GM21381 (cell line): ENCODE measurements at regions not wholly inside any gene's neighbourhood (a gene's known extent, or its start where the extent isn't known, plus 50 kb on each side); places are given as distances from the start of the nearest gene placed in this dataset.

Experiments used
- ATAC-seq: cut with Tn5 transposase; IDR thresholded peaks from one replicate; pipeline ENCODE4 v1.9.1; 2021; ENCODE audit warnings: mild to moderate bottlenecking, moderate library complexity; ENCODE audit not compliant: unreplicated experiment

- ATAC-seq = no peak
Observed at GRCh38 chr13:88541994-88542393, 870.8 kb downstream of the SLITRK5 start.

DNA sequence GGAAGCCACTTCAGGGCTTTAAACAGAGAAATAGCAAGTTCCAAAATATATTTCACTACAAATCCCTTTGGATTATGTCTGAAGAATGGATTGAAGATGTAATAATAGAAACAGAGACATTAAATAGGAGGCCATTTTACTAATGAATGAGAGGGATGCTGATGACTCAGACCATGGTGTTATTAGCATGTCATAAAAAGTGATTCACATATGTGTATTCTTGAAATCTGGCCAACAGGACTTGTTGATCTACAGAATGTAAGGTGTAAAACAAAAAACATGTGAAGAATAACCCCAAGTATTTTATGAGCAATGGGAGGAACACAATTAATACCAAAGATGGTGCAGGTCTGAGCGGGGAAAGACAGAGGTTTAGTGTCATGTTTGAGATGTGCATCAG is 873.7 kb downstream of the SLITRK5 start:
- no peak for ATAC-seq

- ATAC-seq = no peak
Observed at GRCh38 chr13:88552966-88553365, 881.8 kb downstream of the SLITRK5 start.

DNA sequence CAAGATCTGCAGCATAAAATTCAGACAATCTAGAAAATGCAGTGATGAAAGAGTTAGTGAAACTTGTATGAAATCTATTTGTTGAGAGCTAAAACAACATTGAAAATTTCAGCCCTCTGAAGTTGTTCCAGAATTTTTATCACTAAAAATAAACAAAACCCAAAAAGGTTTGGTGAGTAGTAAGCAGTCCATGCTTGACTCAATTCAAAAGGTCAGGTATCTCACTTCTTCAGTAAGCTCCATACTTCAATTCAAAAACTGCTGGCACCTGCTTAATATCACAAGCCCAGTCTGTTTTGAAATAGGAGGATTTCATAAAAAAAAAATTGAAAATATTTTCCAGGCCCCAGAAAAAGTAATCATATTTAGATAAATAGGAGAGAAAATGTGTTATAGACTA is 894.4 kb downstream of the SLITRK5 start:
- ATAC-seq = no peak

DNA sequence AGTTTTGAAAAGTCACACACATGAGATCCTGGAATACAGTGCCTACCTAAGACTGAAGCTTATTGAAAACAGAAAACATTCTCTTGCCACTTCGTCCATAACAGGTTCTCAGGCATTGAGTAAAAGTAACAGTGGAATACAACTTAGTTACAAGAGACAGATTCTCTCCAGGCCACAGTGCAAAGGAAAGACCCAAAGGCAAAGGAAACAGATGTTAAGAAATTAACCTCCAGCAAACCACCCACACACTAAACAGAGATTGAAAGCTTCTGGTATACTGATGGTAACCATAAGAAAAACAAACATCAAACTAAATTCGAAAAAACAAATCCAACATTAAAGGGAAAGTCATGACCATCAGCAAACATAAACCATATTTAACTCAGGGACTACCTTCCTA is 914.7 kb downstream of the SLITRK5 start:
- no peak for ATAC-seq

- no peak for ATAC-seq
Observed at GRCh38 chr13:88586263-88586662, 915.1 kb downstream of the SLITRK5 start.

GRCh38 chr13:88590574-88590973 is 919.4 kb downstream of the SLITRK5 start:
- no peak for ATAC-seq

GRCh38 chr13:88592105-88592504 is 920.9 kb downstream of the SLITRK5 start:
- ATAC-seq = no peak

- no peak for ATAC-seq
Observed at GRCh38 chr13:88601949-88602348, 930.8 kb downstream of the SLITRK5 start.

- no peak for ATAC-seq
Observed at GRCh38 chr13:88602786-88603777, 931.9 kb downstream of the SLITRK5 start.

GRCh38 chr13:88617176-88617575 is 946.0 kb downstream of the SLITRK5 start:
- no peak for ATAC-seq

DNA sequence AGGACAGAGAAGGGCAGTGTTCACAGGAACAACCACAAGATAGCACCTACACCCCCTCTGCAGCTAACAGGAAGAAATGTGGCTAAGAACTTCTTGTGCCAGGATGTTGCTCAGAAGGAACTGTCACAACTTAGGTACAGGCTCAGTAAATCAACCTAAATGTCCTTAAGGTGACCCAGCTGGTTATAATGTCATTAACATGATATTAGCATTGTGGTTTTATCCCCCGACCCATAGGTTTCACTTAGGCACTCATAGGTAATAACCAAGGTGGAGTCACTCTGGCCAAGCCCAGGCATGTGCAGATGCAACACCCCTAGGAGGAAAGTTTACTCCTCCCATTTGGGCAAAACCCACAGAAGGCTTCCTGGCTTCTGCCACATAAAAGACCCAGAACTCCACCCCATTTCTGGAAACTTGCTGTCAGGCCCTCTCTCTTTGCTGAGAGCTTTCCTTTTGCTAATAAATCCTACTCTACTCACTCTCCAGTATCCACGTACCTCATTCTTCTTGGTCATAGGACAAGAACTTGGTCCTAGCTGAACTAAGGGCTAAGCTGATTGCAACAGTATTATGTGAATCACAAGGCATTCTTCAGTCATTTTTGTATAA is 951.3 kb downstream of the SLITRK5 start:
- no peak for ATAC-seq

DNA sequence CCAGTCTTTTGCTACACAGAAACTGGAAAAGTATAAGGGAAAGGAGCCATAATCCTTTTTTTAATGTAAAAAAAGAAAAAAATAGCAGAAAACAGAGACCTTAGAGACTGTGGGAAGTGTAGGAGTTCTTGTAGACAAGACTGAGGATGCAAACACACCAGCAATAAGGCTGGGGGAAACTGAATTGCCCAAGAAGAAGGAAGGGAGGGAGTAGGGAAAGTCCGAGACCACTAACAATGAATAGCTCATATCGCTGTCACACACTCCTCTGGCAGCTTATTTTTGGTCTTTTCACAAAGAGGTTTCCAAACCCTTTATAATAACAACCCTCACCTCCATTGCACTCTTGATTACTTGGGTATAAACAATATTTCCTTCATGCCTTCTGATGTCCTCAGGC is 952.0 kb downstream of the SLITRK5 start:
- ATAC-seq = no peak

GRCh38 chr13:88627071-88627470 is 955.9 kb downstream of the SLITRK5 start:
- ATAC-seq = no peak

GRCh38 chr13:88628882-88629281 is 957.7 kb downstream of the SLITRK5 start:
- ATAC-seq = no peak

- no peak for ATAC-seq
Observed at GRCh38 chr13:88637935-88638334, 966.8 kb downstream of the SLITRK5 start.

- no peak for ATAC-seq
Observed at GRCh38 chr13:88643233-88643632, 972.1 kb downstream of the SLITRK5 start.

DNA sequence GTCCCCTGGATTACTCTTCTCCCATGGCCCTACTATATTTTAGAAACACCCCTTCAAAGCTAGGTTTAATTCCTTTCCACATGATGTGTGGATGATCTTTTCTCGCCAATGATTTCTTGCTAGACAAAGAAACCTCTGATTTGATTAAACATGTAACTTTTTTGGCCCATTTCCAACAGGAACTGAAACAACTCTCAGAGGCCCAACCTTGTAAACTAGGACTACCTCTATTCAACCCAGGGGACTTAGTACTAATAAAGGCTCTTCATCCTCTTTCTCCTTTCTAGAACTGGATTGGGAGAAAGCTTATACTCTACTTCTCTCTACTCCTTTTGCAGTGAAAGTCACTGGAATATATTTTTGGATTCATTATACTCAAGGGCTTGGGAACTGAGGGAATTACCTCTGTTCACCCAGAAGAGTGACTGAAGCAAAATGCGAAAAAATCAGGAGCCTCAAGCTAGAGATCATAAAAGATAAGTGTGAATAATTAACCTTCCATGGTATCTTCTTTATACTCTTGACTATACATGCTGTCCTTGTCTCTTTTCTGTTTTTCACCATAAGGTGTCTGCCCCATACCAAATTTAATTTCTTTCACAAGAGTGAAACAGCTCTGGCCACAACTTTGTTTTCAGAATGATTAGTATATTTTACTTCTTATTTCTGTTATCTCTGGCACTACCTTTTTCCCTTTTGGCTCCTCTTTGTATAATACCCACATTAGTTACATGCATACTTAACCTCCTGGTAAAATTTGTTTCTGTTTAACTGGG is 977.6 kb downstream of the SLITRK5 start:
- no peak for ATAC-seq

DNA sequence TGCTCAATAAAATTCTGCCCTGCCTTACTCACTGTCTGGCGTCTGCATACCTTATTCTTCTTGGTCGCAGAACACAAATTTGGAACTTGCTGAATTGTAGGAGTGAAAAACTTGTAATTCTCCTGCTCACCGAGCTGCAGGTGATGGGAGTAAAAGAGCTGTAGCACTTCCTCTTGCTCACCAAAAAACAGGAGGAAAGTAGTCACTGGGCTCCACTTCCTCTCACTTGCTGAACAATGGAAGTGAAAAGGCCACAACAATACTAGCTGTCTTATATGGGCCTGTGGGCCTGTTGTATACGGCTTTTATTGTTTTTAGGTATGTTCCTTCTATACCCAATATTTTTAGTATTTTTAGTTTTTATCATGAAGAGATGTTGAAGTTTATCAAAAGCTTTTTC is 978.7 kb downstream of the SLITRK5 start:
- ATAC-seq = no peak

GRCh38 chr13:88651531-88651930 is 980.4 kb downstream of the SLITRK5 start:
- no peak for ATAC-seq

- ATAC-seq = no peak
Observed at GRCh38 chr13:88656751-88657150, 985.6 kb downstream of the SLITRK5 start.
